GM19397 (cell line): ENCODE measurements at regions not wholly inside any gene's neighbourhood (a gene's known extent, or its start where the extent isn't known, plus 50 kb on each side); places are given as distances from the start of the nearest gene placed in this dataset.

ENCODE experiments used
- ATAC-seq: cut with Tn5 transposase; IDR thresholded peaks from one replicate; pipeline ENCODE4 v1.9.1; 2021; ENCODE audit warnings: mild to moderate bottlenecking, moderate library complexity; ENCODE audit not compliant: unreplicated experiment

- ATAC-seq: no peak
Measured at GRCh38 chr7:96415293-96415940, 93.5 kb upstream of the SLC25A13 start.

GRCh38 chr7:96414931-96415292 is 93.0 kb upstream of the SLC25A13 start:
- ATAC-seq: peak; percentile 66

- ATAC-seq: no peak
Measured at GRCh38 chr7:96410126-96410839, 88.4 kb upstream of the SLC25A13 start.

- no peak for ATAC-seq
Measured at GRCh38 chr7:96408881-96409280, 87.0 kb upstream of the SLC25A13 start.

- ATAC-seq: no peak
Measured at GRCh38 chr7:96407427-96407826, 85.5 kb upstream of the SLC25A13 start.

- no peak for ATAC-seq
Measured at GRCh38 chr7:96402913-96403312, 81.0 kb upstream of the SLC25A13 start.

GRCh38 chr7:96401200-96401599 is 79.3 kb upstream of the SLC25A13 start:
- ATAC-seq: no peak

- ATAC-seq: no peak
Measured at GRCh38 chr7:96400518-96400917, 78.6 kb upstream of the SLC25A13 start.

- no peak for ATAC-seq
Measured at GRCh38 chr7:96400001-96400400, 78.1 kb upstream of the SLC25A13 start.

- ATAC-seq: no peak
Measured at GRCh38 chr7:96397936-96398598, 76.2 kb upstream of the SLC25A13 start.

- ATAC-seq: no peak
Measured at GRCh38 chr7:96388620-96389383, 66.9 kb upstream of the SLC25A13 start.

GRCh38 chr7:96388166-96388565 is 66.3 kb upstream of the SLC25A13 start:
- ATAC-seq: no peak

GRCh38 chr7:96380111-96380512 is 58.2 kb upstream of the SLC25A13 start:
- ATAC-seq: no peak

- ATAC-seq: no peak
Measured at GRCh38 chr7:96377399-96377798, 55.5 kb upstream of the SLC25A13 start.
